ENCODE measurements at regions not wholly inside any gene's neighbourhood (a gene's known extent, or its start where the extent isn't known, plus 50 kb on each side); places are given as distances from the start of the nearest gene placed in this dataset.

- TF ChIP-seq CTCF (IDR thresholded peaks at IDR 0.05) (no peak), ZFX (IDR thresholded peaks at IDR 0.05; ENCODE audit: borderline replicate concordance) (no peak)
These were observed 588.3 kb downstream of the SLC16A7 start for GRCh38 chr12:60184096-60184495.

Data from 22Rv1 (cell line).